Heart left ventricle (tissue), 13 donors: ENCODE measurements at regions not wholly inside any gene's neighbourhood (a gene's known extent, or its start where the extent isn't known, plus 50 kb on each side); places are given as distances from the start of the nearest gene placed in this dataset.

Experiments
- CTCF ChIP-seq, 12 donors: fragments of 200-600 bp; sonication (generic) in 4 of 12; IDR thresholded peaks; one replicate each; pipeline versions ENCODE4 v1.5.0 to v1.8.0; 2018 to 2022; ENCODE audit warnings: antibody characterized with exemption in 12 of 12, mild to moderate bottlenecking in 5 of 12
- POLR2A ChIP-seq, 2 donors: fragments of 450-650 bp; IDR thresholded peaks; one replicate each; pipeline ENCODE4 v1.6.1; 2017; ENCODE audit warnings: antibody characterized with exemption in 2 of 2, mild to moderate bottlenecking in 2 of 2, moderate library complexity in 2 of 2
- donor health status: ischemic (EF 13 %, LVEDD 7.1; RV severe dilation, severe dysfunction).
- donor health status: DM: no; HTN: yes; CAD: no.
- donor health status: DM: no; HTN: no; CAD: no.
- donor health status: ischemic (EF 25% LVEDD 6.9; RV normal size, moderate dysfunction).
- donor health status: ischemic (EF 25% LVEDD 5.7; RV mildly dilated, moderate dysfunction).
- donor health status: ischemic (EF 35%, LVEDD 5.7; RV mildly dilated, moderate dysfunction).
- donor health status: nonischemic (EF 11% LVEDD 7.7; RV severe dilation, severe dysfunction).
- donor health status: DM: yes; HTN: yes; CAD: no.
- donor health status: PGD.
- donor health status: ischemic (EF 29% LVEDD 5.4; RV normal size, mild dysfunction).
- donor health status: nonischemic (EF 23%, LVEDD 6.1; RV moderate dilation, normal function).

- TF ChIP-seq CTCF (IDR thresholded peaks at IDR 0.05), result no peak
- TF ChIP-seq POLR2A (IDR thresholded peaks at IDR 0.05), result no peak
Observed at GRCh38 chr2:58660046-58660445, 418.9 kb upstream of the FANCL start.
